ENCODE measurements at regions not wholly inside any gene's neighbourhood (a gene's known extent, or its start where the extent isn't known, plus 50 kb on each side); places are given as distances from the start of the nearest gene placed in this dataset.

GRCh38 chr18:11324956-11325882 lies 175.8 kb upstream of the PIEZO2 start:
- no peaks in the 10 kb centered on the region for H3K36me3 ChIP-seq
- no peak overlapping the region for H3K27ac ChIP-seq
- ATAC-seq (peak in 1 of 4 donors; percentile 32), DNase-seq (no peak), FAIRE-seq (no peak)
- no peaks in the 10 kb centered on the region for H3K9me3 ChIP-seq
- no peak overlapping the region for H3K4me3 ChIP-seq
- no peaks in the 10 kb centered on the region for H3K4me1 ChIP-seq
- no peaks in the 10 kb centered on the region for H3K27me3 ChIP-seq
- 44 to 63% methylated on average over 4 of the region's 4 CpGs for WGBS, 2 donors
- intact Hi-C loops (cut with DNase I) = no loop called here
- TF ChIP-seq CTCF (IDR thresholded peaks at IDR 0.05) = no peak

- ATAC-seq (no peak), DNase-seq (no peak), FAIRE-seq (no peak)
- no peak for TF ChIP-seq CTCF (IDR thresholded peaks at IDR 0.05)
- intact Hi-C loops (cut with DNase I) = no loop called here
- Histone ChIP-seq H3K27ac (no peak overlapping the region), H3K27me3 (no peaks in the 10 kb centered on the region), H3K9me3 (no peaks in the 10 kb centered on the region), H3K36me3 (no peaks in the 10 kb centered on the region), H3K4me3 (no peak overlapping the region), H3K4me1 (no peaks in the 10 kb centered on the region)
- WGBS, 2 donors = 25 to 44% methylated on average over 2 of the region's 2 CpGs
Observed at GRCh38 chr18:11324510-11324909, 175.1 kb upstream of the PIEZO2 start.

- TF ChIP-seq CTCF (IDR thresholded peaks at IDR 0.05) = no peak
- Histone ChIP-seq H3K27me3 (no peaks in the 10 kb centered on the region), H3K36me3 (no peaks in the 10 kb centered on the region), H3K4me1 (no peaks in the 10 kb centered on the region), H3K27ac (peak overlapping the region in 1 of 4 donors; percentile 46), H3K9me3 (no peaks in the 10 kb centered on the region), H3K4me3 (no peak overlapping the region)
- ATAC-seq = peak; percentile 55 to 83 (median 71)
- FAIRE-seq = no peak
- WGBS, 2 donors = 27 to 28% methylated on average over 11 of the region's 11 CpGs
- peak in 3 of 6 donors; percentile 15 to 42 (median 21) for DNase-seq
- intact Hi-C loops (cut with DNase I) = no loop called here
Observed at GRCh38 chr18:11323359-11323819, 174.0 kb upstream of the PIEZO2 start.

GRCh38 chr18:11322716-11323115 lies 173.3 kb upstream of the PIEZO2 start:
- H3K4me3 ChIP-seq = no peak overlapping the region
- no peak for TF ChIP-seq CTCF (IDR thresholded peaks at IDR 0.05)
- H3K27me3 ChIP-seq = no peaks in the 10 kb centered on the region
- 62 to 64% methylated on average over 7 of the region's 7 CpGs for WGBS, 2 donors
- ATAC-seq (no peak), DNase-seq (no peak), FAIRE-seq (no peak)
- H3K4me1 ChIP-seq = no peaks in the 10 kb centered on the region
- no peaks in the 10 kb centered on the region for H3K9me3 ChIP-seq
- intact Hi-C loops (cut with DNase I) = no loop called here
- H3K27ac ChIP-seq = peak overlapping the region in 1 of 4 donors; percentile 46
- H3K36me3 ChIP-seq = no peaks in the 10 kb centered on the region

- DNase-seq (no peak), FAIRE-seq (no peak), ATAC-seq (no peak)
- no peaks in the 10 kb centered on the region for H3K36me3 ChIP-seq
- H3K27ac ChIP-seq = no peak overlapping the region
- no peaks in the 10 kb centered on the region for H3K9me3 ChIP-seq
- no peaks in the 10 kb centered on the region for H3K27me3 ChIP-seq
- WGBS, 2 donors = 47 to 51% methylated on average over 4 of the region's 4 CpGs
- intact Hi-C loops (cut with DNase I) = no loop called here
- H3K4me1 ChIP-seq = no peaks in the 10 kb centered on the region
- no peak overlapping the region for H3K4me3 ChIP-seq
- TF ChIP-seq CTCF (IDR thresholded peaks at IDR 0.05) = no peak
Observed at GRCh38 chr18:11322006-11322405, 172.6 kb upstream of the PIEZO2 start.

Data from pancreas (tissue), 10 donors.